ENCODE measurements at regions not wholly inside any gene's neighbourhood (a gene's known extent, or its start where the extent isn't known, plus 50 kb on each side); places are given as distances from the start of the nearest gene placed in this dataset.
A peak's percentile ranks its signal among the peaks of the same experiment; 100 is the strongest.

- H3T11ph ChIP-seq (ENCODE audit: low read length) = no peak overlapping the region
- H3K9ac ChIP-seq (ENCODE audit: extremely low read depth, insufficient read length, low read length) = no peak overlapping the region
- H3K27ac Mint-ChIP-seq = peak overlapping the region in 1 of 3 experiments; percentile 47; a peak in 1 of 7 replicates
- H3K4me3 Mint-ChIP-seq = no peak overlapping the region
- no peaks in the 10 kb centered on the region for H3K23me2 ChIP-seq (ENCODE audit: insufficient read length, low read depth, low read length, poor library complexity, severe bottlenecking)
- H2BK15ac ChIP-seq (ENCODE audit: low read depth, low read length) = no peak overlapping the region
- H3K23ac ChIP-seq (ENCODE audit: insufficient read length, low read depth, low read length) = no peak overlapping the region
- H3K14ac ChIP-seq (ENCODE audit: insufficient read depth, low read length) = no peak overlapping the region
- no peak overlapping the region for H3K4ac ChIP-seq (ENCODE audit: low read depth, low read length)
- no peaks in the 10 kb centered on the region for H3K27me3 ChIP-seq (ENCODE audit: insufficient read depth, low read length)
- TF ChIP-seq CTCF (conservative IDR thresholded peaks at IDR 0.05) = no peak
- WGBS (ENCODE audit: extremely low coverage, insufficient read length, low lambda C conversion rate) = no CpG with 5 or more reads among the region's 17 CpGs
- peaks cover 9% of the 10 kb centered on the region for H3K27me3 Mint-ChIP-seq (ENCODE audit: low read depth)
- no peaks in the 10 kb centered on the region; a peak in 1 of 7 replicates for H3K36me3 Mint-ChIP-seq (ENCODE audit: insufficient read depth in 1 of 3, low read depth in 3 of 3)
- no peak overlapping the region for H3K18ac ChIP-seq (ENCODE audit: insufficient read length, low read depth, low read length)
- H4K8ac ChIP-seq (replicated peaks; ENCODE audit: insufficient read length, low read depth, low read length) = no peak overlapping the region
- no peaks in the 10 kb centered on the region for H3K9me3 ChIP-seq (ENCODE audit: control insufficient read depth, low read depth, low read length)
- H3K79me1 ChIP-seq (ENCODE audit: insufficient read depth, low read depth, low read length, poor library complexity, severe bottlenecking) = no peaks in the 10 kb centered on the region
- H3K4me2 ChIP-seq (ENCODE audit: insufficient read depth, insufficient read length, low read length) = no peak overlapping the region
- H2BK12ac ChIP-seq (ENCODE audit: insufficient read length, low read depth, low read length) = no peak overlapping the region
- no peaks in the 10 kb centered on the region for H4K20me1 ChIP-seq (ENCODE audit: control insufficient read depth, insufficient read depth, insufficient read length)
- H3K27ac ChIP-seq (ENCODE audit: insufficient read length, low read depth, low read length) = no peak overlapping the region
- no peak overlapping the region for H4K5ac ChIP-seq (ENCODE audit: insufficient read length, low read depth, low read length)
- no peak overlapping the region for H2BK5ac ChIP-seq (ENCODE audit: insufficient read length, low read length)
- H2AK5ac ChIP-seq (ENCODE audit: insufficient read length, low read length) = no peak overlapping the region
- H3K79me2 ChIP-seq (ENCODE audit: insufficient read depth, low read length) = no peaks in the 10 kb centered on the region
- no peak overlapping the region for H4K91ac ChIP-seq (ENCODE audit: insufficient read length, low read depth, low read length)
- no peaks in the 10 kb centered on the region for H3K9me3 Mint-ChIP-seq
- peaks cover 9 to 19% of the 10 kb centered on the region in 2 experiments for H3K4me1 Mint-ChIP-seq
- DNase-seq = peak; percentile 10
- no peak overlapping the region for H2AFZ ChIP-seq (ENCODE audit: low read length)
- H3K4me1 ChIP-seq (ENCODE audit: insufficient read depth, low read length) = no peaks in the 10 kb centered on the region
- H2BK120ac ChIP-seq (ENCODE audit: low read depth, low read length, poor library complexity, severe bottlenecking) = no peak overlapping the region
- no peak overlapping the region for H2BK20ac ChIP-seq (ENCODE audit: low read depth, low read length, poor library complexity, severe bottlenecking)
- H3K56ac ChIP-seq (ENCODE audit: insufficient read length, low read depth, low read length) = no peak overlapping the region
Measured at GRCh38 chr20:57834306-57835073, 124.7 kb upstream of the PMEPA1 start.
